GM10266 (cell line): ENCODE measurements at regions not wholly inside any gene's neighbourhood (a gene's known extent, or its start where the extent isn't known, plus 50 kb on each side); places are given as distances from the start of the nearest gene placed in this dataset.

Experiments used
- DNase-seq: peaks from one replicate; pipeline ENCODE4 v3.0.0; 2012; ENCODE audit errors: extremely low spot score
- TF ChIP-seq, protein P1 (sequence below): IDR thresholded peaks from 2 replicates; pipeline ENCODE4 v1.5.1; 2012; ENCODE audit warnings: mild to moderate bottlenecking, low read depth; ENCODE audit not compliant: control insufficient read depth, insufficient read depth; ENCODE audit errors: missing control alignments

DNA sequence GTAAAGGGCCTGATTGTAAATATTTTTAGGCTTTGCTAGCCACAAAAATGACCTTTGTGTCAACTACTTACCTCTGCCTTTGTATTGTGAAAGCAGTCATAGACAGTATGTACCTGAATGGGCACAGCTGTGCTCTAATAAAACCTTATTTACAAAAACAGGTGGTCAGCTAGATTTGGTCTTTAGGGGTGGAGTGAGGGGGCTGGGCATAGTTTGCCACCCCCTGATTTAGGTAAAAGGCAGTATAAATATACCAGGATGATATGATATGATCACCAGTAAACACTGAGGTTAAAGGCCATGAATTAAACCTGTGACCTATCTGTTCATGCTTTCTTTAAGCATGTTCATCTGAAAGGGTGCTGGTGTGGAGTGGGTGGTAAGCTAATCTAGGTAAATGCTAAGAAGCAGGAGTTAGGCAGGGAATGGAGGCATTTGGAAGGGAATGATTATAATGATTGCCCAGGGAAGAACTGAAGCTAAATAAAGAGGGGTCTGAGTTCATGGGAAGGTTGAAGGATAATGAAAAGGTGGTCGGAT lies 77.1 kb upstream of the BCAT1 start:
- TF ChIP-seq, protein P1, sequence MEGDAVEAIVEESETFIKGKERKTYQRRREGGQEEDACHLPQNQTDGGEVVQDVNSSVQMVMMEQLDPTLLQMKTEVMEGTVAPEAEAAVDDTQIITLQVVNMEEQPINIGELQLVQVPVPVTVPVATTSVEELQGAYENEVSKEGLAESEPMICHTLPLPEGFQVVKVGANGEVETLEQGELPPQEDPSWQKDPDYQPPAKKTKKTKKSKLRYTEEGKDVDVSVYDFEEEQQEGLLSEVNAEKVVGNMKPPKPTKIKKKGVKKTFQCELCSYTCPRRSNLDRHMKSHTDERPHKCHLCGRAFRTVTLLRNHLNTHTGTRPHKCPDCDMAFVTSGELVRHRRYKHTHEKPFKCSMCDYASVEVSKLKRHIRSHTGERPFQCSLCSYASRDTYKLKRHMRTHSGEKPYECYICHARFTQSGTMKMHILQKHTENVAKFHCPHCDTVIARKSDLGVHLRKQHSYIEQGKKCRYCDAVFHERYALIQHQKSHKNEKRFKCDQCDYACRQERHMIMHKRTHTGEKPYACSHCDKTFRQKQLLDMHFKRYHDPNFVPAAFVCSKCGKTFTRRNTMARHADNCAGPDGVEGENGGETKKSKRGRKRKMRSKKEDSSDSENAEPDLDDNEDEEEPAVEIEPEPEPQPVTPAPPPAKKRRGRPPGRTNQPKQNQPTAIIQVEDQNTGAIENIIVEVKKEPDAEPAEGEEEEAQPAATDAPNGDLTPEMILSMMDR = no peak
- no peak for DNase-seq

DNA sequence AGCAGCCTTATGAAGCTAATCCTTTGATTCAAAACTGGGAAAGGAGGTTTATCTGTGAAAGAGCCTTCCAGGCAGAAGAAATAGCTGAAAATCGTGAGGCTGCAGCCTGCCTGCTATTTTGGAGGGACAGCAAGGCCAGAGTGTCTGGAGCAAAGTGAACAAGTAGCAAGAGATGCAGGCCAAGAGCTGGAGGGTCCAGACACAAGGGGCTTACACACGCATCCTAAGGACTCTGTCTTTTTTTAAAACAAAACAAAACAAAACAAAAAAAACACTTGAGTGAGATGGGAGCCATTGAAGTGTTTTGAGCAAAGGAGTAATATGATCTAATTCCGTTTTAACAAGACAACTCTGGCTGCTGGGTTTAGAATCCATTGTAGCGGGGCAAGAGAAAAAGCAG lies 76.4 kb upstream of the BCAT1 start:
- TF ChIP-seq, protein P1 = no peak
- no peak for DNase-seq

DNA sequence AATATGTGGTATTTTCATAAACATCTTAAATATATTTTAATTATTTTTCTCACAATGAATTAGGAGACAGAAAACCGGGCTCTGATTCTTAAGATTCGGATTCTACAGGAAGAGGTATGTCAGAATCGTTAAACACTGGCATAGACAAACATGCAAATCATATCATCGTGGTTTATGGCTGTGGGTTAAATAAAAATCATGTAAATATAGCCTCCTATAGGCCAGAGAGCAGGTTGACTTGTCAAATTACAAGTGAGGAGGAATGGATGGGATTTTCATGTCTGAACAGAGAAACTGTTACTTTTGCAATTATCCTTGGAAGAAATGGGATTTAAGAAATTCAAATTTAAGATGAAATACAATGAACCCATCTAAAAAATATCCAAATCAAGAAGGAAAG lies 74.9 kb upstream of the BCAT1 start:
- TF ChIP-seq, protein P1 = no peak
- no peak for DNase-seq

DNA sequence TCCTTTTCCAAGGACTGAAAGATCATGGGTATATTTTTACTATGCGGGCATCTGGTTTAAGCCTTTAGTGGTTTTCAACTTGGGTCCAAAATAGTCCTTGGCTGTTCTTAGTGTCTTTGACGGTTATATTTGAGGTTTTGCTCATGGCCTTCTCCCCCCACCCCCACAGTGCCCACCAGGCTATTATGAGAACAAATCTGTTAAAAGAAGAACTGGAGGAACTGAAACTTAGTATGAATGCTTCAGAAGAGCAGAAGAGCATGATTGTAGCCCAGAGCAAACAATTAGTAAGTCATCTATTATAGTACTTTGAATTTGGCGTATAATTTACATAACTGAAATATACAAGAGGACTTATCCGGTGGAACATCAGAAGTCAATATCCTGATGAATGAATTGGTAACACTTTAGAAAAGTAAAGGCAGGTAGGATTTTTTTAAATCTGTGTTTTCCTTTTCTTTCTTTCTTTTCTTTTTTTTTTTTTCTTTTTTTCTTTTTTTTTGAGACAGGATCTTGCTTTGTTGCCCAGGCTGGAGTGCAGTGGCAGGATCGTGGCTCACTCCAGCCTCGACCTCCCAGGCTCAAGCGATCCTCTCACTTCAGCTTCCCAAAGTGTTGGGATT lies 71.8 kb upstream of the BCAT1 start:
- DNase-seq = peak; percentile 48
- TF ChIP-seq, protein P1 = no peak

DNA sequence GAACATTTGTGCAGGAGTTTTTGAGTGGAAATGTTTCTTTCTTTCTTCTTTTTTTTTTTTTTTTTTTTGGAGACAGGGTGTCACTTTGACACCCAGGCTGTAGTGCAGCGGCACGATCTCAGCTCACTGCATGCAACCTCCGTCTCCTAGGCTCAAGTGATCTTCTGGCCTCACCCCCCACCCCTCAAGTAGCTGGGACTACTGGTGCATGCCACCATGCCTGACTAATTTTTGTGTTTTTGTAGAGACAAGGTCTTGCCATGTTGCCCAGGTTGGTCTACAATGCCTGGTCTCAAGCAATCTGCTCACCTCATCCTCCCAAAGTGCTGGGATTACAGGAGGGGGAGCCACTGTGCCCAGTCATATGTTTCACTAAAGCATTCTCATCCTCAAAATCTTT lies 69.2 kb upstream of the BCAT1 start:
- no peak for DNase-seq
- TF ChIP-seq, protein P1 = no peak

DNA sequence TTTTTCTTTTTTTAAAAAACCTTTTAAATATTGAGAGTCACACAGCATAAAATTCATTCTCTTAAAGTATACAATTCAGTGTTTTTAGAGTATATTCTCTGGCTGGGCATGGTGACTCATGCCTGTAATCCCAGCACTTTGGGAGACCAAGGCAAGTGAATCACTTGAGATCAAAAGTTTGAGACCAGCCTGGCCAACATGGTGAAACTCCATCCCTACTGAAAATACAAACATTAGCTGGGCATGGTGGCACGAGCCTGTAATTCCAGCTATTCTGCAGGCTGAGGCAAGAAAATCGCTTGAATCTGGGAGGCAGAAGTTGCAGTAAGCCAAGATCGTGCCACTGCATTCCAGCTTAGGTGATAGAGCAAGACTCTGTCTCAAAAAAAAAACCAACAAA lies 68.4 kb upstream of the BCAT1 start:
- TF ChIP-seq, protein P1 = no peak
- no peak for DNase-seq

DNA sequence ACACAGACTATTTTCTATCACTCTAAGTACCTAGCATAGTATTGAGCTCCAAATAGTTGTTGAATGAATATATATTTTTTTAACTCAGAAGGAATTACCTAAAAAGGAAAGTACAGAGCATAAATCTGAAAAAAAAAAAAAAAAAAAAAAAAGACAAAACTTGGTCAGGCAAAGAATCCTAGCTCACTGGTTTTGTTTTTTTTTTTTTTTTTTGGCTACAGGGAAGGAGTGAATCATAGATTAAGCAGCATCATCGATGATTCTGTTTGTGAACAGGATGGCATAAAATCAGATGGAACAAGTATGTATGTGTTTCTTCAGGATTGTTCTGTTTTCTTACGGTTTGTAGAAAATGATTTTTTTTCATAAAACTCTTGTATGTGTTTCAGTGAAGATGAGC lies 66.1 kb upstream of the BCAT1 start:
- TF ChIP-seq, protein P1 = no peak
- DNase-seq = no peak
